ENCODE measurements at regions not wholly inside any gene's neighbourhood (a gene's known extent, or its start where the extent isn't known, plus 50 kb on each side); places are given as distances from the start of the nearest gene placed in this dataset.

DNA sequence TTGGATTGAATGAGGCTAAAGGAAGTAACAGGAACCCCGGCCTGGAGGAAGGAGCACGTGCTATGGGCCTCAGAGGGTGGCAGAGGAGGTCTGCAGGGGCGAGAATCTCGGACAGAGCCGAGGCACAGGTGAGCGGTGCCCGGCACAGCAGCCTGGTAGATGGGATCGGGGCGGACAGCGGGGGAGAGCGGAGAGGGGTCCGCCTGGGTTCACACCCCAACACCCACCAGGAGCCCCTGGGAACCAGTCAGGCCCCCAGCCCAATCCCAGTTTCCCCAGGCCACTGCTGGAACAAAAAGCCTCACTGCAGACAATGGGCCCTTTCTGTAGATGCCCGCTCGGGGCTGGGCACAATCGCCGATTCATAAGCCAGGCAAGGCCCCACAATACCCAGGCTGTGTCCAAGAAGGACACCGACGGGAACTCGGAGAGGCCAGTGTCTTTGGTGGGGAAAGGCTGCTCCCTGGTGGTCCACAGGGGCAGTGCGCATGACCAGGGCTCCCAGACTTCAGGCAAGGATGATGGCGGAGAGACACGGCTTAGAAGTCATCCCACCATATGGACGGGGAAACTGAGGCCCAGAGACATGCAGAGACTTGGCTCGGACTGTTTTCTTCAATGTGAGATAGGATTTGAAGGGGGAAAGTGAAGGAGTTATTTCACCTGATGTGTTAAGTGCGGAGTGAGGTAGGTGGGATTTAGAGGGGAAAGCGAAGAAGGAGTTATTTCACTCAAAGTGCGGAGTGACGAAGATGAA lies 106.9 kb upstream of the GPR26 start:
- DNase-seq (ENCODE audit: low read depth): peak; percentile 56

- DNase-seq (ENCODE audit: low read depth): no peak
Measured at GRCh38 chr10:123559823-123560092, 106.4 kb upstream of the GPR26 start.

DNA sequence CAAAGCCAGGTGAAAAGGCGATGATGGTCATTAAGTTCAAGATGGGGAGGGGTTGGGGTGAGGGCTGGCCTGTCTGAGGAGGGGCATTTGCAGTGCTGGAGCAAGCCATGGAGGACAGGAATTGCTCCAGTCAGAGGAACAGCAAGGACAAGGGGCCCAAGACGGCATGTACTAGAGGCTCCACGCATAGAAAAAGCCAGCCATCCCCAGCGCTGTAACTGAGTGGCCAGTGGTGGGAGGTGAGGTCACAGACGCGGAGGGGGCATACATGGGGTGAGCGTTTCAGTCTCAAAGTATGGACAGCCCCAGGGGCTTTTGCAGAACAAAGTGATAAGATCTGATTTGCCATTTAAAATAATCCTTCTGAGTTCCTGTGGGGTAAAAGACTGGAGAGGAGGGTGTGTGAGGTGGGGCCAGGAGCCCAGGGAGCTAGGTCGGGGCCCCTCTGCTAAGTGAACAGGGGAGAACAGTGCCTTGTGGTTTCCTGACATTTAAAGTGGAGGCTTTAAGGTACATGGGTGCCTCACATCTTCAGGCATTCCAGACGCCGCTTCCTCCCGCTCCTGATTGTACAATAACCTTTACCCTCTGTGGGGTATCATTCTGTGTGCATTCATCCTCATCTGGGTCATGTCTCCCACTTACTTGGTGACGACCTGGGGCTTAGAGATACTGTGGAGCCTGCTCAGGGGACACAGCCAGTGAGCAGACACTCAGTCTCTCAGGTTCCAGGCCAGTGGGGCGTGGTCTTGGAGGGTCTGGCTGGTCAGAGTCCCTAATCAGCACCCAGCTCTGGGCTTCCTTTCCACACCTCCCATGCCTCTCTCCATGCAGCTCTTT lies 105.6 kb upstream of the GPR26 start:
- DNase-seq (ENCODE audit: low read depth): no peak

DNA sequence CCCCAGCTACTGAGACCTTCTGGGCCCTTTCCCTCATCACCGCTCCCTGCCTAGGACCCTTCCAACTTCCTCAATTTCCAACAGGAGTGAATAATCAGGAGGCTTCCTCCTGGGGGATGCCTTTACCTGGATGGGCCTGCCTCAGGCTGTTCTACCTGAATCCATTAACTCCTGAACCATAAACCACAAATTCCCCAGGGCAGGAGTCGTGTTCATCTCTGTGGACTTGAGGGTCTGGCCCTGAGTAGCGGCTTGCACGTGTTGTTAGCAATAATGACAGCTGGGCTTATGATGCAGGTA lies 105.1 kb upstream of the GPR26 start:
- DNase-seq (ENCODE audit: low read depth): no peak

DNA sequence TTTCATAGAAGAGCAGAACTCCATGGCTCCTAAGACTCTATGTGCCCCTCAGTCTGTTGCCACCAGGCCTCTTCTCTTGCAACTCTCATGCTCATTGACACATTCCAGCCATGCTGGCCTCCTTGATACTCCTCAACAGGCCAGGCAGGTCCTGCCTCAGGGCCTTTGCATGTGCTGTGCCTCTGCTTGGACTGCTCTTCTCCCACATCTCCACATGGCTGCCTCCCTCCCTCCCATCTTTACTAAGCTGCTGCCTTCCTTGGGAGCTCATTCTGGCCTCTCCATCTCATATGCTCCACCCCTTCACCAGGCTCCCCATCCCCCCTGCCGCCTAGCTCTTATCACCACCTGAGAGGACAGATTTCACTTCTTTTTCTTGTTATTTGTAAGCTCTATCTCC lies 103.8 kb upstream of the GPR26 start:
- no peak for DNase-seq (ENCODE audit: low read depth)

DNA sequence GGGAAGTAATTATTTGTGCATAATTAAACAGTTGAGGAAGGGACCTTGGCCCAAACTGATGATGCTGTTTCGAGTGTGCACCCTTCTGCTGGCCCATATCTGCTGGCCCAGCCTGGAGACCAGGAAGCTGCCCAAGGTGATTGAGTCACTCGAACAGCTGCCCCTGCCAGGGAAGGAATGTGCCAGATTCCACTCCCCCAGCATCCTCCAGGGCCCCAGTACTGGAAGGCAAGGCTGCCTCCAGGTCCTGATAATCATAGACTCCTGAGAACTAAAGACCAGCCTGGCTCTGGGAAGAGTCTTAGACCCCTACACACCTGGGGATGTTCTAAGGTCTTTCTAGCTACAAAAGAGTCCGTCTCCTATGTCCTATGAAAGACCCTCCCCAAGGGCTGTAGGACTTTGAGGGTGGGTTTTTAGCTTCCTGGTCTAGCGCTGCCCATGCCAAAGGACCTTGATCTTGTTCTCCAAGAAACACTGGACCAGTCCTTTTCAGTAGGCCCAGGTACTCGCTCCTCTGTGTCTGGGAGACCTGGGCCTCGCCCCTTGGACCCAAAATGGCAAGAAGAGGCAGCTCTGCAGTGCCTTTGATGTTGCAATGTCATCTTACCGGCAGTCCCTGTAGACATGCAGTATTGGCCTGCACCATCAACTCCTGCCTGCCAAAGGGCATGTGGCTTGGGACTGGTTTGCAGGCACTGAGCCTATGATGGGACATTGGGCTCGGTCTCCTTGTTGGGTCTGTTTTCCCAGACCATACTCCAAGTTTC lies 103.2 kb upstream of the GPR26 start:
- DNase-seq (ENCODE audit: low read depth): no peak

GRCh38 chr10:123563581-123563855 lies 102.6 kb upstream of the GPR26 start:
- no peak for DNase-seq (ENCODE audit: low read depth)

DNA sequence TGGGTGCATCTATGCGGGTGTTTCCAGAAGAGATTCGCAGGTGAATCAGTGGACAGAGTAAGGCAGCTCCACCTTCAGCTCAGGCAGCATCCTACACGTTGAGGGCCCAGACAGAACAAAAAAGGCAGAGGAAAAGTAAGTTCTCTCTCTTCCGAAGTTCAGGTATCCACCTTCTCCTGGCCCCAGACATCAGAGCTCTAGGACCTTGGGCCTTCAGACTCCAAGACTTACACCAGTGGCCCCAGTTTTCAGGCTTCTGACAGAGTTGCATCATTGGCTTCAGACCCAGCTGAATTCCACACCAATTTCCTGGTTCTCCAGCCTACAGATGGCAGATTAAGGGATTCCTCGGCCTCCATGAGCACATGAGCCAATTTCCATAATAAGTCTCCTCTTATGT lies 102.2 kb upstream of the GPR26 start:
- no peak for DNase-seq (ENCODE audit: low read depth)

GRCh38 chr10:123564631-123565030 lies 101.5 kb upstream of the GPR26 start:
- no peak for DNase-seq (ENCODE audit: low read depth)

DNA sequence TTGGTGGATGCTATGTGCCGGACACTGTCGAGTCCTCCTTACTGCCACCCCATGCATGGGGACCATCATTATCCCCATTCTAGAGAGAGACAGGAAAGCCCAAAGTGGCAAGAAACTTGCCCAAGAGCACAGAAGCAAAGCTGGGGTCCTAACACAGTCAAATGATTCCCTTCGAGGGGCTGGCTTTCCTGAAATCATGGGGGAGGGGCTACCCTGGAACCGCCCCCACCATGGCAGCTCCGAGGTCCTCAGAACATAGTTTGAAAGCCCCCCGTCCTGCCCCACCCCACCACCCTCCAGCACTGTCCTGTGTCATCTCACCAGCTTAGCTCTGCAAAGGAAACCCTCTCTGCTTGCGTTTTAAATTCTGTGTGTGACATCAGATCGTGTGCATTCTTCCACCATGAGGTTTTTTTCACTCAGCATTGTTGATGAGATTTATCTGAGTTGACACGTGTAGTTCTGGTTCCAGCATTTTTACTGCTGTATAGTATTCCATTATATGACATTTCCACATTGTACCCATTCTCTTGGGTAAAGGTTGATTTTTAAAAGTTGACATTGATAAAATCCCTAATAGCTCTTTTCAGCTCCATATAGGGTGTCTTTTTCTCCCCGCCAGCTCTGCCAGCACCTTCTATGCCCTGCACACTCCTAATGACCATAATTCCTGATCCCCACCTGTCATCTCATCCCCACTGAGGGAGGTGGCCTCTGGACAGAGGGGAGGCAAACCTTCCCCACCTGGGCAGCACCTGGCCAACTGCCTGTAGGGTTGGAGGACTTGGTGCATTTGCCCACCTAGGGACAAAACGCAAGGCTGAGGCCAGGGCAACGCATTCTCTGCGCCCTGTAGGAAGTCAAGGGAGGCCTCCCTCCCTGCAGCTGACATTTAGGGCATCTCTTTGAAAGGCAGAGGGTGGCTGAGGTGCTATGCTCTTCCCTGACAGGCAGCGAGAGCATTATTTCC lies 100.2 kb upstream of the GPR26 start:
- no peak for DNase-seq (ENCODE audit: low read depth)

- DNase-seq (ENCODE audit: low read depth): no peak
Measured at GRCh38 chr10:123567984-123568739, 98.0 kb upstream of the GPR26 start.

GRCh38 chr10:123568751-123569150 lies 97.4 kb upstream of the GPR26 start:
- no peak for DNase-seq (ENCODE audit: low read depth)

- DNase-seq (ENCODE audit: low read depth): no peak
Measured at GRCh38 chr10:123569436-123570035, 96.6 kb upstream of the GPR26 start.

- DNase-seq (ENCODE audit: low read depth): no peak
Measured at GRCh38 chr10:123570051-123570897, 95.9 kb upstream of the GPR26 start.

DNA sequence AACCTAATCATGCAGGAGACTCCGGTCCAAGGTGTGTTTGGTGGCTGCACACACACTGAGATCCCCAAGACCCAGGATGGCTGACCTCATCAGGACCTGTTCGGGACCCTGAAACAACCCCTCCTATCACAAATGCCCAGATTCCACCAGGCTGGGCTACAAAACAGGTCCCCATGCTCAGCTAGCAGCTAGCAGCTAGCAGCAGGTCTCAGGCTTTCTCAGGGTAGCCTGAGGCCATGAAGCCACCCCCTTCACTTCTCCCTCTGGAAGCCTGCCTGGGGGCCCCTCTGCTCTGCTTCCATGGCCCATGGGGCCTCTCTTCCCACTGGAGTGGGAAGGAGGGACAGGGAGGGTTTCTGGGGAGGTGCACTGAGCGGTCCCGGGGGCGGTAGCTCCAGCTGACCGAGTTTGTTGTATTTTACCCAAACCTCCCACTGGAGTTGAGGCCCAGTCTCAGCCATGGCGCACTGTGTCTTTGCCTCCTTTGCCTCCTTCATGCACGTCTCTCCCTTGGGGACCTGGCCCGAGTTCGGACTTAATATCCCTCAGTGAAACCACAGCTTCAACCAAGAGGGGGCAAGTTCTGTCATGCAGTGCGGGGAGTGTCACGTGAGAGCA lies 95.1 kb upstream of the GPR26 start:
- DNase-seq (ENCODE audit: low read depth): no peak

DNA sequence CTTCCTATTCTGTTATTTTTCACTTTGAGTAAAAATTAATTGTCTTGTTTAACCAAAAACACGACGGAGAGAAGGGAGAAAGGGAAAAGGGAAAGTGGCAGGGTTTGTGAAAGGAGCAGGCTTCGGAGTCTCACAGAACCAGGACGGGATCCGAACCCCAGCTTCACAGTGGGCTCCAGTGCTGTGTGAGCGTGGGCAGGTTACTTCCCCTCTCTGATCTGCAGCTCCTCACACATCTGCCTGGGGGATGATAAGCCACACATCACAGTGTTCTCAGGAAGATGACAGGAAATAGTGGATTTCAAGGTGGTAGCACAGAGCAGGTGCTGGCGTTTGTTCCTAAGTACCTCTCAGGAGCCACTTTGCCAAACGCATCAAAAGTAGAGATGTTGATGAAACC lies 94.2 kb upstream of the GPR26 start:
- DNase-seq (ENCODE audit: low read depth): no peak

DNA sequence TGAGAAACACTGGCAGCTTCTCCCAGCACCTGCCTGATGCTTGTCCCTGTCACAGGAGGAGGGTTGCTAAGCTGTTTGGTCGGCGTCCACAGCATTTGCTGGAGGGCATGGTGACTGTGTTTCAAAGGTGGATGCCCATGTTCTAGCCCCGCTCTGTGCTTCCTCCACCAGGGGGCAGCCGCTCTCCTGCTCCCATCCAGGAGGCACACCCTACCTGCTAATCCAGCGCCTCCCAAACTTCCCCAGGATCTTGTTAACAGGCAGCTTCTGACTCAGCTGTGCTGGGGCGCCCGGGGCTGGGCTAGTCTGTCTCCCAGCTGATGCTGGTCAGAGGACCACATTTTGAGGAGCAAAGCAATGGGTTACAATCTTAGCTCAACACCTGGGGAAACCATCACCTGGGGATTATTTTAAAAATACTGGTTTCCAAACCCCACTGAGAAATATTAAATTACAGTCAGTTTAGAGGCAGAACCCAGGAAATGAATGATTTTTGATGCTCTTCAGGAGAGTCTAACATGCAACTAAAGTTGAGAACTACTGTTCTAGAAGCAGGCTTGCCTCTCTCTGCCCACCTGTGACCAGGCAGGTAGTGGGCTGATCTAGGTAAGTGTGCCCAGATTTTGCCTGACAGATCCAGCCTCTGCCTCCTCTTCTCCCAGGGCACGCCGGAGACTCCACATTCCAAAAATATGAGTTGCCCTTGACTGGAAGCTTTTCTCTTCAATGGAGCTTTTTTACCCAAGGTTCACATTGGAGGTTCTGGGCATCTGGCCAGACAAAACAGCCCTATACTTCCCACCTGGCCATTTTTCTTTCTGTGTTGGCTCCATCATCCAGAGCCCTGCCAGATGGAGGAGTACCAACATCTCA lies 92.7 kb upstream of the GPR26 start:
- peak; percentile 33 for DNase-seq (ENCODE audit: low read depth)

DNA sequence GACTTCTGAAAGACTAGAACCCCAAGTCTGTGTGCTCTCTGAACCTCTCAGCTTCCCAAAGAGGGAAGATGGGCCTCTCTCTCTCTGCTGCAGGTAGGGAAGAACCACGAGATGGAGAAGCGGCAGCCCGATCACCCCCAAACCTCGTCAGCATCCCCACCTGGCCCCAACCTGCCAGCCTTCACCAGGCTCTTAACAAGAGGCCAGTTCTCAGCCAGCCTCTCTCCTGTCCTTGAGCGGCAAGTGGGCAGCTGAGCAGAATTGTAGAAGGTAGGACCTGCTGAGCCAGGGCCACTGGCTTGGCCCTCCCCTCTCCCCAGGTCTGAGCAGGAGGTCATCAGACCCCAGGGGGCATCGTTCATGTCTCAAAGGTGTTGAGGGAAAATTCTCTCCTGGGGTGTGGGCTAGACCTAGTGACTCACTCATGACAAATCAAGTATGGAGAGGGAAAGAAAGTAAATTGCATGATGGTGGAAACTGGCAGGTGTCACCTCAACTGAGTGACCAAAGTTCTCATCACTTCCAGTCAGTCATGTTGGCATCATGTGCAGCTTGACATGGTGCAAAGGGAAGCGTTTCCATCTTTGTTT lies 92.0 kb upstream of the GPR26 start:
- DNase-seq (ENCODE audit: low read depth): no peak

Data from activated T-cell treated with anti-CD3 and anti-CD28 coated beads for 48 hours (primary cell).